Activated T-cell treated with anti-CD3 and anti-CD28 coated beads, Interleukin-2, amount 50 U/mL, for 24 hours (primary cell): ENCODE measurements at regions not wholly inside any gene's neighbourhood (a gene's known extent, or its start where the extent isn't known, plus 50 kb on each side); places are given as distances from the start of the nearest gene placed in this dataset.

Experiments
- DNase-seq: peaks from one replicate; pipeline ENCODE4 v3.0.0-alpha.2; 2020
- H3K27ac Mint-ChIP-seq: 2 replicates; pipeline ENCODE4 v1.8.0; 2020; ENCODE audit warnings: mild to moderate bottlenecking, mixed read lengths
- H3K27me3 Mint-ChIP-seq: 2 replicates; pipeline ENCODE4 v1.8.0; 2020; ENCODE audit warnings: mixed read lengths
- H3K36me3 Mint-ChIP-seq: 2 replicates; pipeline ENCODE4 v1.8.0; 2020; ENCODE audit warnings: low read depth, mixed read lengths
- H3K4me1 Mint-ChIP-seq: 2 replicates; pipeline ENCODE4 v1.8.0; 2020; ENCODE audit warnings: low read depth, mixed read lengths
- H3K4me3 Mint-ChIP-seq: 2 replicates; pipeline ENCODE4 v1.8.0; 2020; ENCODE audit warnings: mild to moderate bottlenecking, moderate library complexity, mixed read lengths
- H3K9me3 Mint-ChIP-seq: 2 replicates; pipeline ENCODE4 v1.8.0; 2020; ENCODE audit warnings: mixed read lengths

- Mint-ChIP-seq H3K4me3 (no peak overlapping the region), H3K9me3 (no peaks in the 10 kb centered on the region), H3K36me3 (no peaks in the 10 kb centered on the region), H3K4me1 (peaks cover 16% of the 10 kb centered on the region), H3K27ac (no peak overlapping the region), H3K27me3 (peaks cover 2% of the 10 kb centered on the region)
- no peak for DNase-seq
Observed at GRCh38 chr11:95501761-95502266, 270.8 kb upstream of the SESN3 start.

DNA sequence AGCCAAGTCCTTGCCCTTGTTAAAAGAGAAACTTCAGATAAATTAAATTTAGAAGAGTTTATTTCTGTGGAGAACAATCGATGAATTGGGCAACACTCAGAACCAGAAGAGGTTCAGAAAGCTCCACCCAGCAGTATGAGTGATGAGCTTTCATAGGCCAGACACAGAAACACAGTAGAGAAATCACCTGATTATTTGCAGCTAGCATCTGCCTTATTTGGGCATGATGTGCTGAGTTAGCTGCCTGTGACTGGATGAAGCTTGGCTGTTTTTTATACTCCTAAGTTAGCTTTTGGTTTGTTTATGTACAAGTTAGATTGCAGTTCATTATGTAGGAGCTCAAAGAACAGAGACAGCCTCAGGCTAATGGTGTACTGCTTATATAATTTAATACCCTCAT is 269.5 kb upstream of the SESN3 start:
- Mint-ChIP-seq H3K4me3 (no peak overlapping the region), H3K27ac (no peak overlapping the region), H3K4me1 (peaks cover 8% of the 10 kb centered on the region), H3K36me3 (no peaks in the 10 kb centered on the region), H3K27me3 (peaks cover 2% of the 10 kb centered on the region), H3K9me3 (no peaks in the 10 kb centered on the region)
- DNase-seq = no peak

DNA sequence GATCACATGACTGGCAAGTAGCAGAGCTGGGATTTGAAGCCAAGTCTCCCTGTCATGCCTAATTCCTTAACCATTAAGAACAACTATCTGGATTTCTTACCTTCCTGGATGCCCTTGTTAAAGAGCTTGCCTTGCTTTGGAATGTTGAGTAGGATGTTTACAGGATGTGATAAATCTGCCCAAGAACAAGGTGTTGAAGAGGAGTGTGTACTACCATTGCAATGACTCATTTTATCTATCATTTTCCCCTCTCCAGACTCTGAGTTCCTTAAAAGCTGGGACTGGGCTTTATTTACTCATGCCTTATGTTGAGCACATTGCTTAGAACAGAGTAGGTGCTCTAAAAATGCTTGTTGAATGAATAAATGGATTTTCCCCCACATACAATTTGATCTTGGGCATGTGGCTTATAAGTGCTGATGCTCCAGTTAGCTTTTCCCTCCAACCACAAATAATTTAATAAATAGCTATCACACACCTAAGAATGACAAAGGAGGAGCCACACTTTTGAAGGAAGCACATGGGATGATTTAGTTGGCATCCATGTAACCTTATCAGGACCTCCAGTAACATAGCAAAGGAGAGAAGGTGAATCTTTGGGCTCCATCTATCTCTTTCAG is 268.6 kb upstream of the SESN3 start:
- H3K4me1 Mint-ChIP-seq = peaks cover 8% of the 10 kb centered on the region
- no peak for DNase-seq
- no peaks in the 10 kb centered on the region for H3K36me3 Mint-ChIP-seq
- H3K27ac Mint-ChIP-seq = no peak overlapping the region
- H3K4me3 Mint-ChIP-seq = no peak overlapping the region
- peaks cover 2% of the 10 kb centered on the region for H3K27me3 Mint-ChIP-seq
- H3K9me3 Mint-ChIP-seq = no peaks in the 10 kb centered on the region

DNA sequence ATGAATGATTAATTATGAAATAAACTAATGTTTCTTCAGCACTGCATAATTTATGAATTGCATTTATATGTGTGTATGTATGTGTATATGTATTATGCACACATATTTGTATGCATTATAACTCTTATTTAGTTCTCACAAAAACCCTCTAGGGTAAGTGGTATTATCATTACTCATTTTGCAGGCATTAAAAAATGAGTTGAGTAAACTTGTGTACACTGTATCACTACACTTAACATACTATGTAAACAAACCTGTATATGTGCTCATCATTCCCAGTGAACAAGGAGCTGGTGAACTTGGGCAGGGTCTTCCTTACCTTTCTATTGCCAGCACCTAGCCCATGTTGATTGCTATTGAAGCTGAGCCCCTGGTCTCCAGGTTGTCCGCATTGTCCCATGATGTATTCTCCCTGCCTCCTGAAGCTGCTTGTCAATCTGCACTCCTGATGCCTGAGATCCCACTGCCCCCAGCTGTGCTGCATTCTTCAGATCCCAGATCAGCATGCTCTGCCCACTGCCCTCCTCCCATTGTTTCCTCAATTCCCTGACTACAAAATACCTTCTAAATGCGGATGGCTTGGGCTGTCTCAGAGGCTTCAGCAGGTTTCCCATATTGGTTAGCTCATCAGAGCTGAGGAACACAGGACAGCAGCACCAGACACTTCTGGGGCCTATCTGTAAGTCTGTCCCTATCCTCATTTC is 267.9 kb upstream of the SESN3 start:
- Mint-ChIP-seq H3K4me1 (peaks cover 8% of the 10 kb centered on the region), H3K36me3 (no peaks in the 10 kb centered on the region), H3K4me3 (no peak overlapping the region), H3K27ac (no peak overlapping the region), H3K27me3 (no peaks in the 10 kb centered on the region), H3K9me3 (peaks cover 3% of the 10 kb centered on the region)
- DNase-seq = no peak

DNA sequence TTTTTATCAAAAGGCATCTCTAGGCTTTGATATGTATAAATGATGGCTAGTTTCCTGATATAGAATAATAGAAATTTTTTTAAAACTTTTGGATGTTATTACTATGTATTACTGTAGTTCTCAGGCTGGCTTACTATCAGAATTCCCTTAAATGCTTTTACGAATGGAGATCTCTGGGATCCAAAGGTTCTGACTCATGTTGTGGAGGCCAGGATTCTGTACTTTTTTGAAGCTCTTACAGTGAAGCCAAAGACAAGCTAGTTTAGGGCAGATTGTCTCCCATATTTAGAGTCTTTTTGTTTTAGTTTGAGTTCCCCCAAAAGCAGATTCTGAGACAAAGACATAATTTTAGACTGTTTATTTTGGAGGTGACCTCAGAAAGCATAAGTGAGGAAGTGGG is 265.9 kb upstream of the SESN3 start:
- Mint-ChIP-seq H3K4me1 (peaks cover 8% of the 10 kb centered on the region), H3K4me3 (no peak overlapping the region)

GRCh38 chr11:95495706-95496105 is 264.7 kb upstream of the SESN3 start:
- Mint-ChIP-seq H3K9me3 (peaks cover 5% of the 10 kb centered on the region), H3K27ac (no peak overlapping the region), H3K27me3 (no peaks in the 10 kb centered on the region), H3K4me3 (no peak overlapping the region), H3K4me1 (peaks cover 8% of the 10 kb centered on the region), H3K36me3 (no peaks in the 10 kb centered on the region)
- no peak for DNase-seq

More for the DNA sequence above, 265.9 kb upstream of the SESN3 start:
- H3K9me3 Mint-ChIP-seq = peaks cover 3% of the 10 kb centered on the region
- no peak for DNase-seq
- no peaks in the 10 kb centered on the region for H3K27me3 Mint-ChIP-seq
- no peak overlapping the region for H3K27ac Mint-ChIP-seq
- H3K36me3 Mint-ChIP-seq = no peaks in the 10 kb centered on the region

GRCh38 chr11:95494856-95495255 is 263.9 kb upstream of the SESN3 start:
- Mint-ChIP-seq H3K4me1 (peaks cover 6% of the 10 kb centered on the region), H3K27me3 (no peaks in the 10 kb centered on the region), H3K36me3 (no peaks in the 10 kb centered on the region), H3K9me3 (peaks cover 8% of the 10 kb centered on the region), H3K27ac (no peak overlapping the region), H3K4me3 (no peak overlapping the region)
- no peak for DNase-seq

DNA sequence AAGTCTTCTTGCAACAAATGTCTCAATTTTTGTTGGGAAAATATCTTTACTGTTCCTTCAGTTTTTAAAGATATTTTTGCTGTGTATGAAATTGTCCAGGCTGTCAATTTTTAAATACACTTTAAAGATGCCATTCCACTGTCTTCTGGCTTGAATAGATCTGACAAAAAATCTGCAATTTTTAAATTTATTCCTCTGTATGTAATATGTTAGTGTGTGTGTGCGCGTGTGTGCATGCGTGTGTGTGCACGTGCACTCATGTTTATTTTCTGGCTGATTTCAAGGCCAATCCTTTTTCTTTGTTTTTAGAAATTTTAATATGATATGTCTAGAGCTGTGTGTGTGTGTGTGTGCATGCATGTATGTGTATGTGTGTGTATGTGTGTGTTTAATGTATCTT is 263.2 kb upstream of the SESN3 start:
- DNase-seq = no peak
- Mint-ChIP-seq H3K36me3 (no peaks in the 10 kb centered on the region), H3K4me3 (no peak overlapping the region), H3K9me3 (peaks cover 8% of the 10 kb centered on the region), H3K27ac (no peak overlapping the region), H3K27me3 (no peaks in the 10 kb centered on the region), H3K4me1 (no peaks in the 10 kb centered on the region)

GRCh38 chr11:95490625-95491024 is 259.6 kb upstream of the SESN3 start:
- Mint-ChIP-seq H3K4me3 (no peak overlapping the region), H3K27ac (no peak overlapping the region), H3K27me3 (no peaks in the 10 kb centered on the region), H3K36me3 (no peaks in the 10 kb centered on the region), H3K9me3 (peaks cover 8% of the 10 kb centered on the region), H3K4me1 (peaks cover 7% of the 10 kb centered on the region)
- DNase-seq = no peak

GRCh38 chr11:95487938-95488337 is 256.9 kb upstream of the SESN3 start:
- H3K9me3 Mint-ChIP-seq = peaks cover 4% of the 10 kb centered on the region
- H3K4me1 Mint-ChIP-seq = peaks cover 7% of the 10 kb centered on the region
- no peak for DNase-seq
- no peak overlapping the region for H3K4me3 Mint-ChIP-seq
- H3K27ac Mint-ChIP-seq = no peak overlapping the region
- H3K27me3 Mint-ChIP-seq = no peaks in the 10 kb centered on the region
- H3K36me3 Mint-ChIP-seq = no peaks in the 10 kb centered on the region

- no peak overlapping the region for H3K4me3 Mint-ChIP-seq
- H3K36me3 Mint-ChIP-seq = no peaks in the 10 kb centered on the region
- no peak for DNase-seq
Observed at GRCh38 chr11:95487391-95487790, 256.4 kb upstream of the SESN3 start.

GRCh38 chr11:95486979-95487378 is 256.0 kb upstream of the SESN3 start:
- peaks cover 7% of the 10 kb centered on the region for H3K4me1 Mint-ChIP-seq
- H3K27me3 Mint-ChIP-seq = no peaks in the 10 kb centered on the region
- no peak overlapping the region for H3K4me3 Mint-ChIP-seq
- no peak overlapping the region for H3K27ac Mint-ChIP-seq
- peaks cover 4% of the 10 kb centered on the region for H3K9me3 Mint-ChIP-seq
- DNase-seq = no peak
- no peaks in the 10 kb centered on the region for H3K36me3 Mint-ChIP-seq

More at GRCh38 chr11:95487391-95487790, 256.4 kb upstream of the SESN3 start:
- H3K9me3 Mint-ChIP-seq = peaks cover 4% of the 10 kb centered on the region
- H3K27ac Mint-ChIP-seq = no peak overlapping the region
- H3K4me1 Mint-ChIP-seq = peaks cover 7% of the 10 kb centered on the region
- no peaks in the 10 kb centered on the region for H3K27me3 Mint-ChIP-seq

- no peaks in the 10 kb centered on the region for H3K27me3 Mint-ChIP-seq
- peaks cover 4% of the 10 kb centered on the region for H3K9me3 Mint-ChIP-seq
- H3K36me3 Mint-ChIP-seq = no peaks in the 10 kb centered on the region
- peaks cover 7% of the 10 kb centered on the region for H3K4me1 Mint-ChIP-seq
- H3K4me3 Mint-ChIP-seq = no peak overlapping the region
- no peak overlapping the region for H3K27ac Mint-ChIP-seq
- DNase-seq = no peak
Observed at GRCh38 chr11:95486466-95486865, 255.5 kb upstream of the SESN3 start.

DNA sequence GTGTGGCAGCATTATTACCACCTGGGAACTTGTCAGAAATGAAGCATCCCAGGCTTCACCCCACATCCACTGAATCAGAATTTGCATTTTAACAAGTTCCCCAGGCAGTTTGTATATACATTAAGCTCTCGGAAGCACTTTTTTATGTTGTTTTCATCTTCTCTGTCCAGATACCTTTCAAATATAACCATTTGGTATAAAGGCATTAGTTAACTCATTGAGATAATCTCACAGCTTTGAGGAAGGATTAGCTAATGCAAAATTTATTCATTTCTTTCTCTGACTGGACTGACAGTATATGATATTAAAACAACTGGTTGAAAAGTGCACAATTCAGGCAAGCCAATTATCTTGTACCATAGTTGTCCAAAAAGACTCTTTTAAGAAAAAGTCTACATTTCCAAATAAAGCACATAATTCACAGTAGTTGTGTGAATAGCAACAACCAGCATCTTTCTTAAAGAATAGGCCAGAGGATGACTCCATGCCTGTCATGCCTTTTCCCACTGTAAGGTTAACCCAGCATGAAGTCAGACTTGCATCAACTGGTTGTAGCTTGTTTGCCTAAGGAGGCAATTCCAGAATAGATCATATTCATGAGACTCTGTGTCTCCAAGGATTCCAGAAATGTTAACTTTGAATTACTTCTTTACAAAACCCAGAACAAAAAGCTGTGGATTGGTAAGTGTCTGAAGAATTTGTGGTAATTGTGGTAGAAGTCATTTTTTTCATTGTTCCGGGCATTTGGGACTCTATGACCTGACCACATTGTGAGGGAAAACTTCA is 254.3 kb upstream of the SESN3 start:
- H3K4me1 Mint-ChIP-seq = peaks cover 7% of the 10 kb centered on the region
- no peaks in the 10 kb centered on the region for H3K27me3 Mint-ChIP-seq
- H3K9me3 Mint-ChIP-seq = no peaks in the 10 kb centered on the region
- DNase-seq = no peak
- H3K4me3 Mint-ChIP-seq = no peak overlapping the region
- no peaks in the 10 kb centered on the region for H3K36me3 Mint-ChIP-seq
- no peak overlapping the region for H3K27ac Mint-ChIP-seq

DNA sequence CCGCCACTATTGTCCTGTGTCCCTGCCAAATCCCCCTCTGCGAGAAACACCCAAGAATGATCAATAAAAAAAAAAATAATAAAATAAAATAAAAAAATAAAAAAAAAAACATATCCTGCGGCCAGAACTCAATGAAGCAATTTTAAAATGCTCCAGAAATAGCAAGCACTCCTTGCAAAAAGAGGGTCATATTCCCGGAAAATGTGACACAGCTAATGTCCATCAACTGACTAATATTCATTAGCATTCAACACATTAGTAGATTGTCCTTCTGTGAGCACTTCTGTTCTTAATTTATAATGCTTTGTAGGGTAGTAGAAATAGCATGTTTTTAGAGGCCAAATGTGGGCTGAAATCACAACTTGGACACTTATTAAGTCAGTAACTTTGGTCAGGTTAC is 252.3 kb upstream of the SESN3 start:
- H3K36me3 Mint-ChIP-seq = no peaks in the 10 kb centered on the region
- DNase-seq = no peak
- no peak overlapping the region for H3K27ac Mint-ChIP-seq
- no peak overlapping the region for H3K4me3 Mint-ChIP-seq
- no peaks in the 10 kb centered on the region for H3K9me3 Mint-ChIP-seq
- peaks cover 7% of the 10 kb centered on the region for H3K4me1 Mint-ChIP-seq
- H3K27me3 Mint-ChIP-seq = no peaks in the 10 kb centered on the region
